D341Med (cell line): ENCODE measurements at regions not wholly inside any gene's neighbourhood (a gene's known extent, or its start where the extent isn't known, plus 50 kb on each side); places are given as distances from the start of the nearest gene placed in this dataset.
"Not testable (repeated sequence)": the region's sequence is repeated elsewhere in the genome, so short reads cannot be mapped to it uniquely, and the experiment has no call there.

ENCODE experiments used
- DNase-seq: peaks from one replicate; pipeline ENCODE4 v3.0.0; 2012; ENCODE audit warnings: low spot score

- DNase-seq, result no peak
Observed at GRCh38 chr2:121818546-121818945, 63.1 kb downstream of the TSN start.

GRCh38 chr2:121819846-121820245 is 64.4 kb downstream of the TSN start:
- no peak for DNase-seq

GRCh38 chr2:121821476-121822158 is 66.2 kb downstream of the TSN start:
- no peak for DNase-seq

- DNase-seq, result no peak
Observed at GRCh38 chr2:121824264-121824663, 68.8 kb downstream of the TSN start.

- no peak for DNase-seq
Observed at GRCh38 chr2:121825003-121825950, 69.8 kb downstream of the TSN start.

GRCh38 chr2:121826036-121826435 is 70.6 kb downstream of the TSN start:
- DNase-seq, result no peak

- DNase-seq, result no peak
Observed at GRCh38 chr2:121828281-121828731, 72.9 kb downstream of the TSN start.

GRCh38 chr2:121830809-121831208 is 75.4 kb downstream of the TSN start:
- no peak for DNase-seq

GRCh38 chr2:121831841-121832240 is 76.4 kb downstream of the TSN start:
- DNase-seq, result no peak

- DNase-seq, result no peak
Observed at GRCh38 chr2:121832412-121833357, 77.2 kb downstream of the TSN start.

GRCh38 chr2:121833358-121833723 is 77.9 kb downstream of the TSN start:
- DNase-seq, result no peak

- no peak for DNase-seq
Observed at GRCh38 chr2:121836611-121837010, 81.2 kb downstream of the TSN start.

- no peak for DNase-seq
Observed at GRCh38 chr2:121837591-121837990, 82.1 kb downstream of the TSN start.

GRCh38 chr2:121838551-121838950 is 83.1 kb downstream of the TSN start:
- no peak for DNase-seq

- DNase-seq, result no peak
Observed at GRCh38 chr2:121839584-121839983, 84.1 kb downstream of the TSN start.

- DNase-seq, result no peak
Observed at GRCh38 chr2:121849236-121849635, 93.8 kb downstream of the TSN start.

- DNase-seq, result not testable (repeated sequence)
Observed at GRCh38 chr2:121853149-121853548, 97.7 kb downstream of the TSN start.

GRCh38 chr2:121855510-121855909 is 100.1 kb downstream of the TSN start:
- DNase-seq, result no peak

- DNase-seq, result no peak
Observed at GRCh38 chr2:121856360-121856759, 100.9 kb downstream of the TSN start.

- DNase-seq, result no peak
Observed at GRCh38 chr2:121858369-121858768, 102.9 kb downstream of the TSN start.

- DNase-seq, result no peak
Observed at GRCh38 chr2:121858847-121859246, 103.4 kb downstream of the TSN start.
